Neural cell (in vitro differentiated cells): ENCODE measurements at regions not wholly inside any gene's neighbourhood (a gene's known extent, or its start where the extent isn't known, plus 50 kb on each side); places are given as distances from the start of the nearest gene placed in this dataset.

Experiments used
- POLR2AphosphoS5 ChIP-seq: IDR thresholded peaks from 2 replicates; pipeline ENCODE4 v1.6.1; 2012
- TF ChIP-seq, protein P1 (sequence below): fragments of 450-650 bp; IDR thresholded peaks from 2 replicates; pipeline ENCODE4 v1.5.1; 2014; ENCODE audit warnings: antibody characterized with exemption, mild to moderate bottlenecking, moderate library complexity; ENCODE audit not compliant: poor library complexity, severe bottlenecking

DNA sequence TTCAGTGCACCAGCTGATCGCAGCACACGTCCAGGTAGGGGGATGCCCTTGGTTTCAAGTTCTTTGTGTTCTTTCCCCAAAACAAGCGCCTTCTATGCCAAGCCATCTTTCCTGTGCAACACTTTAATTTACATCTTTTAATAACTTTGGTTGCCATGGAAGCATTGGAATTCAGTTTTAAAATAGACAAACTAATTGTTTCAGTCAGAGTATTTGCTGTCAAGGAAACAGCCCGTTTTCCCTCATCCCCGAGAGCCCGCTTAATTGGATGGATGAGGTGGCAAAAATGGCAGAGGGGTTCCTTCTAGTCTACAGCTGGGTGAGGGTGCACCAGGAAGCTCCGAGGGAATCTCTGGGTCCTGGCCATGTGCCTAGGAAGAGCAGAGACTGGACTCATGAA, 793.7 kb upstream of the EEF2KMT start:
- TF ChIP-seq, protein P1, sequence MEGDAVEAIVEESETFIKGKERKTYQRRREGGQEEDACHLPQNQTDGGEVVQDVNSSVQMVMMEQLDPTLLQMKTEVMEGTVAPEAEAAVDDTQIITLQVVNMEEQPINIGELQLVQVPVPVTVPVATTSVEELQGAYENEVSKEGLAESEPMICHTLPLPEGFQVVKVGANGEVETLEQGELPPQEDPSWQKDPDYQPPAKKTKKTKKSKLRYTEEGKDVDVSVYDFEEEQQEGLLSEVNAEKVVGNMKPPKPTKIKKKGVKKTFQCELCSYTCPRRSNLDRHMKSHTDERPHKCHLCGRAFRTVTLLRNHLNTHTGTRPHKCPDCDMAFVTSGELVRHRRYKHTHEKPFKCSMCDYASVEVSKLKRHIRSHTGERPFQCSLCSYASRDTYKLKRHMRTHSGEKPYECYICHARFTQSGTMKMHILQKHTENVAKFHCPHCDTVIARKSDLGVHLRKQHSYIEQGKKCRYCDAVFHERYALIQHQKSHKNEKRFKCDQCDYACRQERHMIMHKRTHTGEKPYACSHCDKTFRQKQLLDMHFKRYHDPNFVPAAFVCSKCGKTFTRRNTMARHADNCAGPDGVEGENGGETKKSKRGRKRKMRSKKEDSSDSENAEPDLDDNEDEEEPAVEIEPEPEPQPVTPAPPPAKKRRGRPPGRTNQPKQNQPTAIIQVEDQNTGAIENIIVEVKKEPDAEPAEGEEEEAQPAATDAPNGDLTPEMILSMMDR, result no peak
- TF ChIP-seq POLR2AphosphoS5, result no peak
